ENCODE measurements at regions not wholly inside any gene's neighbourhood (a gene's known extent, or its start where the extent isn't known, plus 50 kb on each side); places are given as distances from the start of the nearest gene placed in this dataset.

DNA sequence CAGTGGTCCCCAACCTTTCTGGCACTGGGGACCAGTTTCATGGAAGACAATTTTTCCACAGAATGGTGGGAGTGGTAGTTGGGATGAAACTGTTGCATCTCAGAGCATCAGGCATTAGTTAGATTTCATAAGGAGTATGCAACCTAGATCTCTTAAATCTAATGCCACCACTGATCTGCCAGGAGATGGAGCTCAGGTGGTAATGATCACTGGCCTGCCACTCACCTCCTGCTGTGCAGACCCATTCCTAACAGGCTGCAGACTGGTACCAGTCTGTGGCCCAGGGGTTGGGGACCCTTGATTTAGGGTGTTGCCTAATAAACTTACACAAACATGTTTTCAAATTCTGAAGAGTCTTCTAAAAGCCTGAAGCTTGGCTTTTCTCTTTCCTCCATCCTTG, 261.3 kb downstream of the CDH19 start:
- DNase-seq (ENCODE audit: low read depth in 1 of 2, low spot score in 1 of 2) = no peak
- no peaks in the 10 kb centered on the region for H3K27me3 ChIP-seq (ENCODE audit: insufficient read depth, poor library complexity, severe bottlenecking)
- H3K27ac ChIP-seq (replicated peaks) = no peak overlapping the region
- H3K4me3 ChIP-seq (replicated peaks; ENCODE audit: insufficient read depth, low read length) = no peak overlapping the region
- TF ChIP-seq GABPA (IDR thresholded peaks at IDR 0.05; ENCODE audit: low read depth) (no peak), POLR2AphosphoS5 (IDR thresholded peaks at IDR 0.05; ENCODE audit: low read depth) (no peak), SPI1 (IDR thresholded peaks at IDR 0.05; ENCODE audit: borderline replicate concordance, low read depth) (no peak)
- TF ChIP-seq, protein P1, sequence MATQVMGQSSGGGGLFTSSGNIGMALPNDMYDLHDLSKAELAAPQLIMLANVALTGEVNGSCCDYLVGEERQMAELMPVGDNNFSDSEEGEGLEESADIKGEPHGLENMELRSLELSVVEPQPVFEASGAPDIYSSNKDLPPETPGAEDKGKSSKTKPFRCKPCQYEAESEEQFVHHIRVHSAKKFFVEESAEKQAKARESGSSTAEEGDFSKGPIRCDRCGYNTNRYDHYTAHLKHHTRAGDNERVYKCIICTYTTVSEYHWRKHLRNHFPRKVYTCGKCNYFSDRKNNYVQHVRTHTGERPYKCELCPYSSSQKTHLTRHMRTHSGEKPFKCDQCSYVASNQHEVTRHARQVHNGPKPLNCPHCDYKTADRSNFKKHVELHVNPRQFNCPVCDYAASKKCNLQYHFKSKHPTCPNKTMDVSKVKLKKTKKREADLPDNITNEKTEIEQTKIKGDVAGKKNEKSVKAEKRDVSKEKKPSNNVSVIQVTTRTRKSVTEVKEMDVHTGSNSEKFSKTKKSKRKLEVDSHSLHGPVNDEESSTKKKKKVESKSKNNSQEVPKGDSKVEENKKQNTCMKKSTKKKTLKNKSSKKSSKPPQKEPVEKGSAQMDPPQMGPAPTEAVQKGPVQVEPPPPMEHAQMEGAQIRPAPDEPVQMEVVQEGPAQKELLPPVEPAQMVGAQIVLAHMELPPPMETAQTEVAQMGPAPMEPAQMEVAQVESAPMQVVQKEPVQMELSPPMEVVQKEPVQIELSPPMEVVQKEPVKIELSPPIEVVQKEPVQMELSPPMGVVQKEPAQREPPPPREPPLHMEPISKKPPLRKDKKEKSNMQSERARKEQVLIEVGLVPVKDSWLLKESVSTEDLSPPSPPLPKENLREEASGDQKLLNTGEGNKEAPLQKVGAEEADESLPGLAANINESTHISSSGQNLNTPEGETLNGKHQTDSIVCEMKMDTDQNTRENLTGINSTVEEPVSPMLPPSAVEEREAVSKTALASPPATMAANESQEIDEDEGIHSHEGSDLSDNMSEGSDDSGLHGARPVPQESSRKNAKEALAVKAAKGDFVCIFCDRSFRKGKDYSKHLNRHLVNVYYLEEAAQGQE (IDR thresholded peaks at IDR 0.05; ENCODE audit: insufficient replicate concordance, low read depth) = no peak
- TF ChIP-seq, protein P2, sequence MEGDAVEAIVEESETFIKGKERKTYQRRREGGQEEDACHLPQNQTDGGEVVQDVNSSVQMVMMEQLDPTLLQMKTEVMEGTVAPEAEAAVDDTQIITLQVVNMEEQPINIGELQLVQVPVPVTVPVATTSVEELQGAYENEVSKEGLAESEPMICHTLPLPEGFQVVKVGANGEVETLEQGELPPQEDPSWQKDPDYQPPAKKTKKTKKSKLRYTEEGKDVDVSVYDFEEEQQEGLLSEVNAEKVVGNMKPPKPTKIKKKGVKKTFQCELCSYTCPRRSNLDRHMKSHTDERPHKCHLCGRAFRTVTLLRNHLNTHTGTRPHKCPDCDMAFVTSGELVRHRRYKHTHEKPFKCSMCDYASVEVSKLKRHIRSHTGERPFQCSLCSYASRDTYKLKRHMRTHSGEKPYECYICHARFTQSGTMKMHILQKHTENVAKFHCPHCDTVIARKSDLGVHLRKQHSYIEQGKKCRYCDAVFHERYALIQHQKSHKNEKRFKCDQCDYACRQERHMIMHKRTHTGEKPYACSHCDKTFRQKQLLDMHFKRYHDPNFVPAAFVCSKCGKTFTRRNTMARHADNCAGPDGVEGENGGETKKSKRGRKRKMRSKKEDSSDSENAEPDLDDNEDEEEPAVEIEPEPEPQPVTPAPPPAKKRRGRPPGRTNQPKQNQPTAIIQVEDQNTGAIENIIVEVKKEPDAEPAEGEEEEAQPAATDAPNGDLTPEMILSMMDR (IDR thresholded peaks at IDR 0.05; ENCODE audit: insufficient read depth, low read length) = no peak

DNA sequence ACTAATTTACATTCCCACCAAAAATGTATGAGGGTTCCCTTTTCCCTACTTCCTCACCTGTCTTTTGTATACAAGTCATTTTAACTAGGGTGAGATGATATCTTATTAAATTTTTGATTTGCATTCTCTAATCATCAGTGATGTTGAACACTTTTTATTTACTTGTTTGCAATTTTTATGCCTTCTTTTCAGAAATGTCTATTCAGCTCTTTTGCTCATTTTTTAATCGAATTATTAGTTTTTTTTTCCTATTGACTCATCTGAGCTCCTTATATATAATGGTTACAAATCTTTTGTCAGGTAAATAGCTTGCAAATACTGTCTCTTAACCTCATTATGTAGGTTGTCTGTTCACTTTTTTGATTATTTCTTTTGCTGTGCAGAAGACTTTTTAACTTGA, 269.4 kb downstream of the CDH19 start:
- Histone ChIP-seq H3K27ac (replicated peaks) (no peak overlapping the region), H3K27me3 (ENCODE audit: insufficient read depth, poor library complexity, severe bottlenecking) (no peaks in the 10 kb centered on the region), H3K4me3 (replicated peaks; ENCODE audit: insufficient read depth, low read length) (no peak overlapping the region)
- no peak for DNase-seq (ENCODE audit: low read depth in 1 of 2, low spot score in 1 of 2)
- TF ChIP-seq, protein P1 (IDR thresholded peaks at IDR 0.05; ENCODE audit: insufficient replicate concordance, low read depth) = no peak
- TF ChIP-seq SPI1 (IDR thresholded peaks at IDR 0.05; ENCODE audit: borderline replicate concordance, low read depth) = no peak

DNA sequence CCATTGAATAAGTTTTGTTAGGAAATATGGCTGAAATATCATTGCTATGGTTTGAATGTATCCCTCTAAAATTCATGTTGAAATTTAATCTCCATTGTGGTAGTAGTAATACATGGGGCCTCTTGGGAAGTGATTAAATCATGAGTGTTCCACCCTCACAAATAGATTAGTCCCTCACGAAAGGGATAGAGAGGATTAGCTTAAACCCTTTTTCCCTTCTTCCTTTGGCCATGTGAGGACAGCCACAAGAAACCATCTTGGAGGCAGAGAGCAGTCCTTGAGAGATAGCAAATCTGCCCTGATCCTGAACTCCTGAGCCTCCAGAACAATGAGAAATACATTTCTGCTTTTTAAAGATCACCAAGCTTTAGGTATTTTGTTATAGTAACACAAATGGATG, 274.2 kb downstream of the CDH19 start:
- Histone ChIP-seq H3K27me3 (ENCODE audit: insufficient read depth, poor library complexity, severe bottlenecking) (no peaks in the 10 kb centered on the region), H3K27ac (replicated peaks) (no peak overlapping the region), H3K4me3 (replicated peaks; ENCODE audit: insufficient read depth, low read length) (no peak overlapping the region)
- DNase-seq (ENCODE audit: low read depth in 1 of 2, low spot score in 1 of 2) = no peak
- TF ChIP-seq SPI1 (IDR thresholded peaks at IDR 0.05; ENCODE audit: borderline replicate concordance, low read depth) (no peak), GABPA (IDR thresholded peaks at IDR 0.05; ENCODE audit: low read depth) (no peak), POLR2AphosphoS5 (IDR thresholded peaks at IDR 0.05; ENCODE audit: low read depth) (no peak)
- TF ChIP-seq, protein P2 (IDR thresholded peaks at IDR 0.05; ENCODE audit: insufficient read depth, low read length) = no peak
- TF ChIP-seq, protein P1 (IDR thresholded peaks at IDR 0.05; ENCODE audit: insufficient replicate concordance, low read depth) = no peak

Measured in HL-60 (cell line).